ENCODE measurements at regions not wholly inside any gene's neighbourhood (a gene's known extent, or its start where the extent isn't known, plus 50 kb on each side); places are given as distances from the start of the nearest gene placed in this dataset.

DNA sequence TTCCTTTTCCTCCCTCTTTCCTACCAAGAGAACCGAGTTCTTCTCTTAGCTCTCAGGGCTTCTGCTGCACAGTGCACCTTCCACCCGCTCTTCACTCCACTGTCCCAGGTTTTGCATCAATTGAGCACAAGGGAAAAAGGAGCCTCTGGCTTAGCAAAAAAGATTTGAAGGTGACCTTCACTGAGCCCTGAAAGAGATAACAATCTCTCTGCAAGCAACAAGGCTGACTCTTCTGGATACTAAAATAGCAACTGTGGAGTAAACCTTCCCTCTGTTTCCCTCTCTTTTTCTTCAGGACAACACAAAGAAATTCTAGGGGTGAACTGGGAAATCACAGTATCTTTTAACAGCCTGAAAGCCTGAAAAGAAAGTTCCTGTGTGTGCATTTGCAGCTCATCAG, 354.7 kb upstream of the PODXL start:
- H3K9me3 ChIP-seq (ENCODE audit: control extremely low read depth in 1 of 5, control insufficient read depth in 4 of 5, insufficient read depth in 2 of 5, low read depth in 1 of 5, low read length in 4 of 5): peaks cover 0 to 7% (median 2%) of the 10 kb centered on the region in 5 experiments
- H3K36me3 ChIP-seq (ENCODE audit: control insufficient read depth in 4 of 4, insufficient read depth in 4 of 4, low read length in 3 of 4): no peaks in the 10 kb centered on the region
- ChIA-PET CTCF (no interaction called here), POLR2A (no interaction called here)
- H3K4me1 ChIP-seq (ENCODE audit: control extremely low read depth in 1 of 4, control insufficient read depth in 4 of 4, insufficient read depth in 4 of 4, low read length in 3 of 4): no peaks in the 10 kb centered on the region
- WGBS (ENCODE audit: insufficient coverage): 100% methylated on average over 1 of the region's 2 CpGs
- H3K27me3 ChIP-seq (replicated peaks in 2 of 5; ENCODE audit: control insufficient read depth in 4 of 5, insufficient read depth in 5 of 5, low read length in 4 of 5): peaks cover 0 to 70% (median 23%) of the 10 kb centered on the region in 5 experiments
- H3K4me3 ChIP-seq (ENCODE audit: control insufficient read depth in 1 of 7, extremely low read depth in 1 of 7, insufficient read depth in 4 of 7, low read depth in 2 of 7, low read length in 6 of 7): no peak overlapping the region
- no peak overlapping the region for H3K27ac ChIP-seq (ENCODE audit: insufficient read depth in 1 of 2, low read depth in 1 of 2, low read length in 2 of 2, poor library complexity in 1 of 2, severe bottlenecking in 2 of 2)
- no peak for DNase-seq

DNA sequence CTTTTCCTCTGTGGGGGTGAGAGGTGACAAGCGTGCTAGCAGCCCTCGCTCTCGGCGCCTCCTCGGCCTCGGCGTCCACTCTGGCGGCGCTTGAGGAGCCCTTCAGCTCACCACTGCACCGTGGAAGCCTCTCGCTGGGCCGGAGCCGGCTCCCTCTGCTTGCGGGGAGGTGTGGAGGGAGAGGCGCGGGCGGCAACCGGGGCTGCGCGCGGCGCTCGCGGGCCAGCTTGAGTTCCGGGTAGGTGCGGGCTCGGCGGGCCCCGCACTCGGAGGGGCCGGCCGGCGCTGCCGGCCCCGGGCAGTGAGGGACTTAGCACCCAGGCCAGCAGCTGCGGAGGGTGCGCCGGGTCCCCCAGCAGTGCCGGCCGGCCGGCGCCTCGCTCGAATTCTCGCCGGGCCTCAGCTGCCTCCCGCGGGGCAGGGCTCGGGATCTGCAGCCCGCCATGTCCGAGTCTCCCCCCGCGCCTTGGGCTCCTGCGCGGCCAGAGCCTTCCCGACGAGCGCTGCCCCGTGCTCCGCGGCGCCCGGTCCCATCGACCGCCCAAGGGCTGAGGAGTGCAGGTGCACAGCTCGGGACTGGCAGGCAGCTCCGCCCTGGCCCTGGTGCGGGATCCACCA, 352.8 kb upstream of the PODXL start:
- ChIA-PET CTCF (no interaction called here), POLR2A (no interaction called here)
- 12% methylated on average over 47 of the region's 68 CpGs for WGBS (ENCODE audit: insufficient coverage)

DNA sequence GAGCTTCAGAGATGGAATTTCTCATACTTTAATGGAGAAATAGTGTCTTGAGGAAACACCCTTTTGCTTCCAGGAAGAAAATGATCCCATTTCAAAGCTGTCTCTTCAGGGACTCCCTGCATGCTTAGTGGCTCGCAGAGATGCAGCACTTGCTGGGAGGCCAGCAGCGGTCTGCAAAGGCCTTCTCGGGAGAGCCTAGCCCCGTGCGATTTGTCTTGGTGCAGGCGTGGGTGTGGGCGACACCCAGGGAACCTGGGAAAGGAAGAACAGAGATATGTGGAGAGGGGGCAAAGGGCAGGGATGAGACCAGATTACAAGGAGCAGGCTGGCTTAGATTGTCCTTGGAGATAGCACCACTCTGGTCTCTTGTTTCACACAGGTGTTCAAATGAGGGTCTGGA, 352.3 kb upstream of the PODXL start:
- ChIA-PET CTCF (no interaction called here), POLR2A (no interaction called here)
- Histone ChIP-seq H3K27me3 (replicated peaks in 2 of 5; ENCODE audit: control insufficient read depth in 4 of 5, insufficient read depth in 5 of 5, low read length in 4 of 5) (peaks cover 0 to 78% (median 25%) of the 10 kb centered on the region in 5 experiments), H3K9me3 (ENCODE audit: control extremely low read depth in 1 of 5, control insufficient read depth in 4 of 5, insufficient read depth in 2 of 5, low read depth in 1 of 5, low read length in 4 of 5) (peaks cover 0 to 10% (median 2%) of the 10 kb centered on the region in 5 experiments), H3K27ac (ENCODE audit: insufficient read depth in 1 of 2, low read depth in 1 of 2, low read length in 2 of 2, poor library complexity in 1 of 2, severe bottlenecking in 2 of 2) (no peak overlapping the region), H3K4me1 (ENCODE audit: control extremely low read depth in 1 of 4, control insufficient read depth in 4 of 4, insufficient read depth in 4 of 4, low read length in 3 of 4) (no peaks in the 10 kb centered on the region), H3K4me3 (ENCODE audit: control insufficient read depth in 1 of 7, extremely low read depth in 1 of 7, insufficient read depth in 4 of 7, low read depth in 2 of 7, low read length in 6 of 7) (no peak overlapping the region), H3K36me3 (ENCODE audit: control insufficient read depth in 4 of 4, insufficient read depth in 4 of 4, low read length in 3 of 4) (no peaks in the 10 kb centered on the region)
- 90% methylated on average over 2 of the region's 7 CpGs for WGBS (ENCODE audit: insufficient coverage)
- no peak for DNase-seq

More for the DNA sequence above, 352.8 kb upstream of the PODXL start:
- Histone ChIP-seq H3K27ac (ENCODE audit: insufficient read depth in 1 of 2, low read depth in 1 of 2, low read length in 2 of 2, poor library complexity in 1 of 2, severe bottlenecking in 2 of 2) (no peak overlapping the region), H3K4me1 (ENCODE audit: control extremely low read depth in 1 of 4, control insufficient read depth in 4 of 4, insufficient read depth in 4 of 4, low read length in 3 of 4) (no peaks in the 10 kb centered on the region), H3K27me3 (replicated peaks in 2 of 5; ENCODE audit: control insufficient read depth in 4 of 5, insufficient read depth in 5 of 5, low read length in 4 of 5) (peaks cover 0 to 78% (median 25%) of the 10 kb centered on the region in 5 experiments), H3K36me3 (ENCODE audit: control insufficient read depth in 4 of 4, insufficient read depth in 4 of 4, low read length in 3 of 4) (no peaks in the 10 kb centered on the region), H3K9me3 (ENCODE audit: control extremely low read depth in 1 of 5, control insufficient read depth in 4 of 5, insufficient read depth in 2 of 5, low read depth in 1 of 5, low read length in 4 of 5) (peaks cover 0 to 10% (median 2%) of the 10 kb centered on the region in 5 experiments), H3K4me3 (ENCODE audit: control insufficient read depth in 1 of 7, extremely low read depth in 1 of 7, insufficient read depth in 4 of 7, low read depth in 2 of 7, low read length in 6 of 7) (peak overlapping the region in 2 of 7 experiments; percentile 2 to 33)
- DNase-seq: peak in 1 of 3 donors; percentile 1

DNA sequence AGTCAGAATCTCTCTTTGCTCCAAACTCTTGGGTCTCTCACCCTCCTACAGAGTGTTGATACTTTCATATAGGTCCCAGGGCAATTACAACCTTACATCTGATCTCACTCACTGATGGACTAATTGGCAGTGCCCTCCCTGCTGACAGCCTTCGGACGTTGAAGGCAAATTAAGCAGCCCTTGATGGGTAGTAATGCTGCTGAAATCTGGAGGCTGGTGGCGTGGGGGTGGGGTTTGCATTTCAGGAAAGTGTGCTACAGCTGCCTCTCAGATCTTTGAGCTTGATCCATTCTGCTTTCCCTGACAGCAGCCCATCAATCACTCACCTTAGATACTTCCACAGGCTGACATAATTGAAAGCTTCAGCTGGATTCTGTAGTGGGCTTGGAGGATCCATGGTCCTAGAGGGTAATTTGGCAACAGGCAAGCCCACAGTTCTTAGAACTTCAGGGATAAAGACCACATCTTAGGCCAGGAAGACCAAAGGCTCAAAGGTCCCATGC, 349.1 kb upstream of the PODXL start:
- Histone ChIP-seq H3K36me3 (ENCODE audit: control insufficient read depth in 4 of 4, insufficient read depth in 4 of 4, low read length in 3 of 4) (no peaks in the 10 kb centered on the region), H3K27ac (ENCODE audit: insufficient read depth in 1 of 2, low read depth in 1 of 2, low read length in 2 of 2, poor library complexity in 1 of 2, severe bottlenecking in 2 of 2) (no peak overlapping the region), H3K4me1 (ENCODE audit: control extremely low read depth in 1 of 4, control insufficient read depth in 4 of 4, insufficient read depth in 4 of 4, low read length in 3 of 4) (no peaks in the 10 kb centered on the region), H3K9me3 (ENCODE audit: control extremely low read depth in 1 of 5, control insufficient read depth in 4 of 5, insufficient read depth in 2 of 5, low read depth in 1 of 5, low read length in 4 of 5) (peaks cover 0 to 16% (median 2%) of the 10 kb centered on the region in 5 experiments), H3K4me3 (ENCODE audit: control insufficient read depth in 1 of 7, extremely low read depth in 1 of 7, insufficient read depth in 4 of 7, low read depth in 2 of 7, low read length in 6 of 7) (no peak overlapping the region), H3K27me3 (replicated peaks in 2 of 5; ENCODE audit: control insufficient read depth in 4 of 5, insufficient read depth in 5 of 5, low read length in 4 of 5) (peaks cover 0 to 52% (median 18%) of the 10 kb centered on the region in 5 experiments)
- ChIA-PET POLR2A (interaction anchor here (0.6 kb wide), 1 partner anchor 15 kb away, joined by 4 read pairs; no protein-coding TSS in a partner anchor), CTCF (no interaction called here)
- DNase-seq: no peak
- WGBS (ENCODE audit: insufficient coverage): 41% methylated on average over 3 of the region's 3 CpGs

- Histone ChIP-seq H3K36me3 (ENCODE audit: control insufficient read depth in 4 of 4, insufficient read depth in 4 of 4, low read length in 3 of 4) (no peaks in the 10 kb centered on the region), H3K27ac (ENCODE audit: insufficient read depth in 1 of 2, low read depth in 1 of 2, low read length in 2 of 2, poor library complexity in 1 of 2, severe bottlenecking in 2 of 2) (no peak overlapping the region), H3K27me3 (replicated peaks in 2 of 5; ENCODE audit: control insufficient read depth in 4 of 5, insufficient read depth in 5 of 5, low read length in 4 of 5) (peaks cover 0 to 46% (median 14%) of the 10 kb centered on the region in 5 experiments), H3K4me1 (ENCODE audit: control extremely low read depth in 1 of 4, control insufficient read depth in 4 of 4, insufficient read depth in 4 of 4, low read length in 3 of 4) (no peaks in the 10 kb centered on the region), H3K4me3 (ENCODE audit: control insufficient read depth in 1 of 7, extremely low read depth in 1 of 7, insufficient read depth in 4 of 7, low read depth in 2 of 7, low read length in 6 of 7) (no peak overlapping the region), H3K9me3 (ENCODE audit: control extremely low read depth in 1 of 5, control insufficient read depth in 4 of 5, insufficient read depth in 2 of 5, low read depth in 1 of 5, low read length in 4 of 5) (peaks cover 0 to 11% (median 2%) of the 10 kb centered on the region in 5 experiments)
- POLR2A ChIA-PET: interaction anchor here (0.6 kb wide), 1 partner anchor 15 kb away, joined by 4 read pairs; no protein-coding TSS in a partner anchor
- 40% methylated on average over 1 of the region's 3 CpGs for whole genome bisulfite sequencing (ENCODE audit: insufficient coverage)
- no peak for DNase-seq
- CTCF ChIA-PET: no interaction called here
These were observed 348.4 kb upstream of the PODXL start for GRCh38 chr7:131904760-131905327.

GRCh38 chr7:131903315-131903714, 346.9 kb upstream of the PODXL start:
- no peak for DNase-seq
- ChIA-PET POLR2A (no interaction called here), CTCF (no interaction called here)
- WGBS (ENCODE audit: insufficient coverage): no CpG with 5 or more reads among the region's 1 CpG
- no peaks in the 10 kb centered on the region for H3K36me3 ChIP-seq (ENCODE audit: control insufficient read depth in 4 of 4, insufficient read depth in 4 of 4, low read length in 3 of 4)
- H3K27ac ChIP-seq (ENCODE audit: insufficient read depth in 1 of 2, low read depth in 1 of 2, low read length in 2 of 2, poor library complexity in 1 of 2, severe bottlenecking in 2 of 2): no peak overlapping the region
- H3K4me1 ChIP-seq (ENCODE audit: control extremely low read depth in 1 of 4, control insufficient read depth in 4 of 4, insufficient read depth in 4 of 4, low read length in 3 of 4): peaks cover 0 to 5% (median 0%) of the 10 kb centered on the region in 4 experiments
- peaks cover 0 to 30% (median 13%) of the 10 kb centered on the region in 5 experiments for H3K27me3 ChIP-seq (replicated peaks in 2 of 5; ENCODE audit: control insufficient read depth in 4 of 5, insufficient read depth in 5 of 5, low read length in 4 of 5)
- H3K4me3 ChIP-seq (ENCODE audit: control insufficient read depth in 1 of 7, extremely low read depth in 1 of 7, insufficient read depth in 4 of 7, low read depth in 2 of 7, low read length in 6 of 7): no peak overlapping the region
- peaks cover 0 to 9% (median 2%) of the 10 kb centered on the region in 5 experiments for H3K9me3 ChIP-seq (ENCODE audit: control extremely low read depth in 1 of 5, control insufficient read depth in 4 of 5, insufficient read depth in 2 of 5, low read depth in 1 of 5, low read length in 4 of 5)

DNA sequence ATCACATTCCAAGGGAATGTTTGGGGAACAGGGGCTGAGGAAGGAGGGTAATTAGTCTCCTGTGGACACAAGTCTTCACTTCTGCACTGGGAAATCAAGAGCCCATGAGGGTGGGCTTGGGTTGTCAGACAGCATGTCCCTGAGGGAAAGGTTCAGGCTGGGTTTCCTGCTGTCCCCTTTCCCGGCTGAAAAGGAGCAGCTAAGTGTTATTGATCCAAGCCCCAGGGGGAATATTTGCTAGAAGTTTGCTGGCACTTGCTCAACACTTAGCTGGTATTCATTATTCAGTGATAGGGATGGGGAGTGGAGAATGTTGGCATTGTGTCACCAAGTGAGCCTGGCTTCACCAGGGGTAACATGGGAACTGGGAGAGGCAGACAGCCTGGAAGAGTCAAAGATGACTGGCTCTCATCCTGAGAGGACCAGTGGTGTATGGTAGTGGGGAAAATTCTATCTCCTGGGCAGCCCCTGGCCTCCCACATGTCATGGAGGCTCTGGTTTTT, 344.4 kb upstream of the PODXL start:
- ChIA-PET POLR2A (no interaction called here), CTCF (no interaction called here)
- Histone ChIP-seq H3K27ac (ENCODE audit: insufficient read depth in 1 of 2, low read depth in 1 of 2, low read length in 2 of 2, poor library complexity in 1 of 2, severe bottlenecking in 2 of 2) (no peak overlapping the region), H3K36me3 (ENCODE audit: control insufficient read depth in 4 of 4, insufficient read depth in 4 of 4, low read length in 3 of 4) (no peaks in the 10 kb centered on the region), H3K9me3 (ENCODE audit: control extremely low read depth in 1 of 5, control insufficient read depth in 4 of 5, insufficient read depth in 2 of 5, low read depth in 1 of 5, low read length in 4 of 5) (peaks cover 0 to 9% (median 2%) of the 10 kb centered on the region in 5 experiments), H3K4me3 (ENCODE audit: control insufficient read depth in 1 of 7, extremely low read depth in 1 of 7, insufficient read depth in 4 of 7, low read depth in 2 of 7, low read length in 6 of 7) (no peak overlapping the region), H3K27me3 (replicated peaks in 2 of 5; ENCODE audit: control insufficient read depth in 4 of 5, insufficient read depth in 5 of 5, low read length in 4 of 5) (peaks cover 0 to 11% (median under 1%) of the 10 kb centered on the region in 5 experiments), H3K4me1 (ENCODE audit: control extremely low read depth in 1 of 4, control insufficient read depth in 4 of 4, insufficient read depth in 4 of 4, low read length in 3 of 4) (peaks cover 0 to 5% (median 0%) of the 10 kb centered on the region in 4 experiments)
- DNase-seq: no peak
- 100% methylated on average over 1 of the region's 1 CpG for WGBS (ENCODE audit: insufficient coverage)

All from common myeloid progenitor, CD34-positive (primary cell).